Skeletal muscle satellite cell (primary cell): ENCODE measurements at regions not wholly inside any gene's neighbourhood (a gene's known extent, or its start where the extent isn't known, plus 50 kb on each side); places are given as distances from the start of the nearest gene placed in this dataset.

Experiments
- H3K27me3 ChIP-seq: 2 replicates; pipeline ENCODE4 v1.7.0; 2013; ENCODE audit warnings: low read length; ENCODE audit not compliant: control insufficient read depth, insufficient read depth
- H3K36me3 ChIP-seq: 2 replicates; pipeline ENCODE4 v1.7.0; 2013; ENCODE audit warnings: mild to moderate bottlenecking, control low read depth, low read length; ENCODE audit not compliant: insufficient read depth
- H3K4me1 ChIP-seq: 2 replicates; pipeline ENCODE4 v1.7.0; 2013; ENCODE audit warnings: low read length; ENCODE audit not compliant: control insufficient read depth, insufficient read depth
- H3K4me2 ChIP-seq: 2 replicates; pipeline ENCODE4 v1.7.0; 2013; ENCODE audit warnings: mild to moderate bottlenecking, low read length
- H3K4me3 ChIP-seq: 2 replicates; pipeline ENCODE4 v1.7.0; 2013; ENCODE audit warnings: low read length
- H3K9ac ChIP-seq: 2 replicates; pipeline ENCODE4 v1.7.0; 2013; ENCODE audit warnings: mild to moderate bottlenecking, low read depth, low read length, moderate library complexity
- H3K9me3 ChIP-seq: replicated peaks from 2 replicates; pipeline ENCODE4 v1.7.0; 2013; ENCODE audit warnings: mild to moderate bottlenecking, control low read depth, low read length

- peaks cover 6% of the 10 kb centered on the region for H3K9me3 ChIP-seq
- no peak overlapping the region for H3K4me3 ChIP-seq
- H3K4me1 ChIP-seq = no peaks in the 10 kb centered on the region
- H3K9ac ChIP-seq = no peak overlapping the region
- no peak overlapping the region for H3K4me2 ChIP-seq
- H3K36me3 ChIP-seq = no peaks in the 10 kb centered on the region
- no peaks in the 10 kb centered on the region for H3K27me3 ChIP-seq
Measured at GRCh38 chr10:56623064-56623463, 262.0 kb upstream of the ZWINT start.

GRCh38 chr10:56622335-56622973 is 261.4 kb upstream of the ZWINT start:
- H3K36me3 ChIP-seq = no peaks in the 10 kb centered on the region
- peaks cover 6% of the 10 kb centered on the region for H3K9me3 ChIP-seq
- no peaks in the 10 kb centered on the region for H3K27me3 ChIP-seq
- H3K4me1 ChIP-seq = no peaks in the 10 kb centered on the region
- no peak overlapping the region for H3K4me2 ChIP-seq
- no peak overlapping the region for H3K4me3 ChIP-seq
- H3K9ac ChIP-seq = no peak overlapping the region

GRCh38 chr10:56606202-56606601 is 245.1 kb upstream of the ZWINT start:
- H3K36me3 ChIP-seq = no peaks in the 10 kb centered on the region
- H3K4me2 ChIP-seq = no peak overlapping the region
- no peak overlapping the region for H3K4me3 ChIP-seq
- no peaks in the 10 kb centered on the region for H3K27me3 ChIP-seq
- peaks cover 5% of the 10 kb centered on the region for H3K9me3 ChIP-seq
- H3K4me1 ChIP-seq = no peaks in the 10 kb centered on the region
- H3K9ac ChIP-seq = no peak overlapping the region

GRCh38 chr10:56605051-56605450 is 244.0 kb upstream of the ZWINT start:
- H3K9ac ChIP-seq = no peak overlapping the region
- H3K36me3 ChIP-seq = no peaks in the 10 kb centered on the region
- no peak overlapping the region for H3K4me3 ChIP-seq
- no peak overlapping the region for H3K4me2 ChIP-seq
- peaks cover 2% of the 10 kb centered on the region for H3K9me3 ChIP-seq
- H3K27me3 ChIP-seq = no peaks in the 10 kb centered on the region
- H3K4me1 ChIP-seq = no peaks in the 10 kb centered on the region

- Histone ChIP-seq H3K9ac (no peak overlapping the region), H3K4me3 (no peak overlapping the region), H3K4me1 (no peaks in the 10 kb centered on the region), H3K27me3 (no peaks in the 10 kb centered on the region), H3K4me2 (no peak overlapping the region), H3K36me3 (no peaks in the 10 kb centered on the region), H3K9me3 (no peaks in the 10 kb centered on the region)
Measured at GRCh38 chr10:56604624-56605023, 243.6 kb upstream of the ZWINT start.

GRCh38 chr10:56599201-56599600 is 238.1 kb upstream of the ZWINT start:
- H3K4me1 ChIP-seq = no peaks in the 10 kb centered on the region
- H3K4me3 ChIP-seq = no peak overlapping the region
- no peaks in the 10 kb centered on the region for H3K36me3 ChIP-seq
- no peaks in the 10 kb centered on the region for H3K9me3 ChIP-seq
- no peak overlapping the region for H3K9ac ChIP-seq
- H3K27me3 ChIP-seq = no peaks in the 10 kb centered on the region
- H3K4me2 ChIP-seq = no peak overlapping the region

GRCh38 chr10:56596257-56596656 is 235.2 kb upstream of the ZWINT start:
- Histone ChIP-seq H3K4me1 (no peaks in the 10 kb centered on the region), H3K36me3 (no peaks in the 10 kb centered on the region), H3K27me3 (no peaks in the 10 kb centered on the region), H3K9ac (no peak overlapping the region), H3K9me3 (no peaks in the 10 kb centered on the region), H3K4me3 (no peak overlapping the region), H3K4me2 (no peak overlapping the region)

GRCh38 chr10:56593120-56593519 is 232.1 kb upstream of the ZWINT start:
- Histone ChIP-seq H3K4me1 (no peaks in the 10 kb centered on the region), H3K36me3 (no peaks in the 10 kb centered on the region), H3K27me3 (no peaks in the 10 kb centered on the region), H3K9ac (no peak overlapping the region), H3K4me2 (no peak overlapping the region), H3K4me3 (no peak overlapping the region), H3K9me3 (no peaks in the 10 kb centered on the region)

GRCh38 chr10:56586461-56586891 is 225.4 kb upstream of the ZWINT start:
- H3K36me3 ChIP-seq = no peaks in the 10 kb centered on the region
- peaks cover 6% of the 10 kb centered on the region for H3K9me3 ChIP-seq
- no peak overlapping the region for H3K9ac ChIP-seq
- no peaks in the 10 kb centered on the region for H3K4me1 ChIP-seq
- no peak overlapping the region for H3K4me2 ChIP-seq
- no peak overlapping the region for H3K4me3 ChIP-seq
- no peaks in the 10 kb centered on the region for H3K27me3 ChIP-seq

- Histone ChIP-seq H3K27me3 (no peaks in the 10 kb centered on the region), H3K9me3 (peaks cover 11% of the 10 kb centered on the region), H3K4me1 (no peaks in the 10 kb centered on the region), H3K4me2 (no peak overlapping the region), H3K36me3 (no peaks in the 10 kb centered on the region), H3K9ac (no peak overlapping the region), H3K4me3 (no peak overlapping the region)
Measured at GRCh38 chr10:56585447-56586171, 224.6 kb upstream of the ZWINT start.

GRCh38 chr10:56583316-56583715 is 222.3 kb upstream of the ZWINT start:
- Histone ChIP-seq H3K4me2 (no peak overlapping the region), H3K9ac (no peak overlapping the region)

GRCh38 chr10:56567580-56567979 is 206.5 kb upstream of the ZWINT start:
- Histone ChIP-seq H3K4me1 (no peaks in the 10 kb centered on the region), H3K4me2 (no peak overlapping the region), H3K9ac (no peak overlapping the region), H3K36me3 (no peaks in the 10 kb centered on the region), H3K9me3 (peaks cover 14% of the 10 kb centered on the region), H3K27me3 (no peaks in the 10 kb centered on the region), H3K4me3 (no peak overlapping the region)

More at GRCh38 chr10:56583316-56583715, 222.3 kb upstream of the ZWINT start:
- Histone ChIP-seq H3K27me3 (no peaks in the 10 kb centered on the region), H3K4me1 (no peaks in the 10 kb centered on the region), H3K4me3 (no peak overlapping the region), H3K9me3 (peaks cover 15% of the 10 kb centered on the region), H3K36me3 (no peaks in the 10 kb centered on the region)
